H54 (cell line): ENCODE measurements at regions not wholly inside any gene's neighbourhood (a gene's known extent, or its start where the extent isn't known, plus 50 kb on each side); places are given as distances from the start of the nearest gene placed in this dataset.

Experiments
- DNase-seq: peaks from one replicate; pipeline ENCODE4 v3.0.0; 2011; ENCODE audit warnings: low spot score, mixed read lengths; ENCODE audit not compliant: insufficient read length
- FAIRE-seq: peaks from 3 replicates; lab custom pipeline; 2011; peaks lifted over from hg19 to GRCh38; lab: Jason Lieb, UNC
- POLR2A ChIP-seq: IDR thresholded peaks from 2 replicates; pipeline ENCODE4 v1.6.1; 2011; ENCODE audit warnings: low read depth, mild to moderate bottlenecking, low read length

GRCh38 chr2:188916736-188917135, 57.4 kb upstream of the COL3A1 start:
- no peak for TF ChIP-seq POLR2A
- no peak for DNase-seq
- no peak for FAIRE-seq

GRCh38 chr2:188917632-188918031, 56.5 kb upstream of the COL3A1 start:
- DNase-seq (no peak), FAIRE-seq (no peak)
- no peak for TF ChIP-seq POLR2A

DNA sequence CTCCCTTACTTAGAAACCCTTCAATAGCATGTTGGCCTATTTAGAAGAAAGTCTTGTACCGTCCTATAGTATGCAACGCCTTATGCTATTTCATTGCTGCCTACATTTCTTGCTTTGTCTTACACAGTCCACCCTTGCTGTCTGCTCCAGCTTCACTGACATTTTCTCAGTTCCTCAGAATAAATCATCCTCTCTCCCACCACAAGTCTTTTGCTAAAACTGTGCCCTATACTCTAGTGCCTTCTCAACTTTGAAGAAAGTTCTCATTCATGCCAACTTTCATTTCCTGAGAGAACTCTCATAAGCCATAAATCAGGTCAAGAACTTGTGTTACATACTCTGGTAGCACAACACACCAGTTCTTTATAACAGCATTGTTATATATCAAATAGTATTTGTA, 54.3 kb upstream of the COL3A1 start:
- no peak for TF ChIP-seq POLR2A
- DNase-seq (no peak), FAIRE-seq (no peak)

- DNase-seq = no peak
- no peak for TF ChIP-seq POLR2A
Measured at GRCh38 chr2:188922191-188922590, 52.0 kb upstream of the COL3A1 start.

More at GRCh38 chr2:188922191-188922590, 52.0 kb upstream of the COL3A1 start:
- FAIRE-seq = no peak
